ENCODE measurements at regions not wholly inside any gene's neighbourhood (a gene's known extent, or its start where the extent isn't known, plus 50 kb on each side); places are given as distances from the start of the nearest gene placed in this dataset.

DNA sequence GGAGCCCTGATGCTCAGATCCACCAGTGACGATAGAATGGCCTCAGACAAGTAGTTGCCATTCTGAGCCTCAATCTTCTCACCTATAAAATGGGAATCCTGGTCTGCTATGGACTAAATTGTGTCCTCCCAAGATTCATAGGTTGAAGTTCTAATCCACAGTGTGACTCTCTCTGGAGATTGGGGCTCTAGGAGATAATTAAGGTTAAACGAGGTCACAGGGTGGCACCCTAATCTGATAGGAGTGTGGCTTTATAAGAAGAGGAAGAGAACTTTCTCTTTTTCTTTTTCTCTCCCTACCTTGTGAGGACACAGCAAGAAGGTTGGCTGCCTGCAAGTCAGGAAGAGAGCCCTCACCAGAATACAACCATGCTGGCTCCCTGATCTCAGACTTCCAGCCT, 214.1 kb downstream of the KATNAL1 start:
- Histone ChIP-seq H3K27me3 (ENCODE audit: insufficient read depth, low read length) (no peaks in the 10 kb centered on the region), H3K27ac (ENCODE audit: low read depth, low read length) (no peak overlapping the region), H3K9ac (ENCODE audit: low read length) (no peak overlapping the region), H3K4me1 (ENCODE audit: insufficient read depth, low read length) (no peaks in the 10 kb centered on the region), H3K9me3 (ENCODE audit: insufficient read depth, low read depth, low read length) (no peaks in the 10 kb centered on the region), H3K36me3 (ENCODE audit: insufficient read depth, low read length) (no peaks in the 10 kb centered on the region), H3K79me2 (ENCODE audit: insufficient read depth, low read length) (no peaks in the 10 kb centered on the region), H4K20me1 (ENCODE audit: insufficient read depth, low read length) (no peaks in the 10 kb centered on the region), H3K4me3 (ENCODE audit: insufficient read depth, low read depth, low read length) (no peak overlapping the region), H2AFZ (ENCODE audit: low read depth, low read length) (no peak overlapping the region), H3K4me2 (ENCODE audit: low read length) (no peak overlapping the region)
- Mint-ChIP-seq H3K36me3 (ENCODE audit: low read depth, unreplicated experiment) (no peaks in the 10 kb centered on the region), H3K9me3 (ENCODE audit: unreplicated experiment) (peaks cover 8% of the 10 kb centered on the region), H3K27me3 (ENCODE audit: low read depth, unreplicated experiment) (peaks cover 20% of the 10 kb centered on the region), H3K27ac (ENCODE audit: unreplicated experiment) (no peak overlapping the region), H3K4me1 (ENCODE audit: low read depth, unreplicated experiment) (no peaks in the 10 kb centered on the region), H3K4me3 (ENCODE audit: unreplicated experiment) (no peak overlapping the region)
- FAIRE-seq: no peak
- no peak for DNase-seq (ENCODE audit: low read depth)
- TF ChIP-seq, protein P1, sequence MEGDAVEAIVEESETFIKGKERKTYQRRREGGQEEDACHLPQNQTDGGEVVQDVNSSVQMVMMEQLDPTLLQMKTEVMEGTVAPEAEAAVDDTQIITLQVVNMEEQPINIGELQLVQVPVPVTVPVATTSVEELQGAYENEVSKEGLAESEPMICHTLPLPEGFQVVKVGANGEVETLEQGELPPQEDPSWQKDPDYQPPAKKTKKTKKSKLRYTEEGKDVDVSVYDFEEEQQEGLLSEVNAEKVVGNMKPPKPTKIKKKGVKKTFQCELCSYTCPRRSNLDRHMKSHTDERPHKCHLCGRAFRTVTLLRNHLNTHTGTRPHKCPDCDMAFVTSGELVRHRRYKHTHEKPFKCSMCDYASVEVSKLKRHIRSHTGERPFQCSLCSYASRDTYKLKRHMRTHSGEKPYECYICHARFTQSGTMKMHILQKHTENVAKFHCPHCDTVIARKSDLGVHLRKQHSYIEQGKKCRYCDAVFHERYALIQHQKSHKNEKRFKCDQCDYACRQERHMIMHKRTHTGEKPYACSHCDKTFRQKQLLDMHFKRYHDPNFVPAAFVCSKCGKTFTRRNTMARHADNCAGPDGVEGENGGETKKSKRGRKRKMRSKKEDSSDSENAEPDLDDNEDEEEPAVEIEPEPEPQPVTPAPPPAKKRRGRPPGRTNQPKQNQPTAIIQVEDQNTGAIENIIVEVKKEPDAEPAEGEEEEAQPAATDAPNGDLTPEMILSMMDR (IDR thresholded peaks at IDR 0.05; ENCODE audit: insufficient read depth, low read depth, low read length): no peak
- no peak for TF ChIP-seq EZH2 (IDR thresholded peaks at IDR 0.05; ENCODE audit: insufficient read depth, low read length)

DNA sequence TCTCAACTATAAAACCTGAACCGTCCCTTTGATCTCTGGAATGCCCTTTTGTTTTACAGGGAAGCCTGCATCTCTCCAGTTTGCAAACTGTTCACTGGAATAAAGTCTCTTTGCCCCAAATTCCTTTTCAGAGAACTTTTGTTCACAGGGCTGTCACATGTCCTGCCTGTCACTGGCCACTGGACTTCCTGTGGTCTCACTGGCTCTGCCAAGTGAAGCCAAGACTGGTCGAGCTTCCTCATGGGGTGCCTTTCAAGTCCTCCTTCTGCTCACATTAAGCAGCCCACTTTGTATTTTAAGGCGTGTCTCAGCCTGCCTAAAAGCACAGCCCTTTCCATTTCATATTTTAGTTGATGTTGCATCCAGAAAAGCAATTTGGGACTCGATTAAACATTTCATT, 215.7 kb downstream of the KATNAL1 start:
- no peak overlapping the region for H3K4me3 Mint-ChIP-seq (ENCODE audit: unreplicated experiment)
- no peaks in the 10 kb centered on the region for H3K36me3 Mint-ChIP-seq (ENCODE audit: low read depth, unreplicated experiment)
- H4K20me1 ChIP-seq (ENCODE audit: insufficient read depth, low read length): no peaks in the 10 kb centered on the region
- H3K9me3 Mint-ChIP-seq (ENCODE audit: unreplicated experiment): peaks cover 9% of the 10 kb centered on the region
- H3K27me3 ChIP-seq (ENCODE audit: insufficient read depth, low read length): no peaks in the 10 kb centered on the region
- H3K27ac Mint-ChIP-seq (ENCODE audit: unreplicated experiment): no peak overlapping the region
- no peak overlapping the region for H2AFZ ChIP-seq (ENCODE audit: low read depth, low read length)
- no peaks in the 10 kb centered on the region for H3K4me1 Mint-ChIP-seq (ENCODE audit: low read depth, unreplicated experiment)
- H3K9me3 ChIP-seq (ENCODE audit: insufficient read depth, low read depth, low read length): no peaks in the 10 kb centered on the region
- H3K4me2 ChIP-seq (ENCODE audit: low read length): no peak overlapping the region
- H3K4me1 ChIP-seq (ENCODE audit: insufficient read depth, low read length): no peaks in the 10 kb centered on the region
- TF ChIP-seq, protein P1 (IDR thresholded peaks at IDR 0.05; ENCODE audit: insufficient read depth, low read depth, low read length): no peak
- no peak for TF ChIP-seq EZH2 (IDR thresholded peaks at IDR 0.05; ENCODE audit: insufficient read depth, low read length)
- no peaks in the 10 kb centered on the region for H3K79me2 ChIP-seq (ENCODE audit: insufficient read depth, low read length)
- H3K36me3 ChIP-seq (ENCODE audit: insufficient read depth, low read length): no peaks in the 10 kb centered on the region
- DNase-seq (ENCODE audit: low read depth) (no peak), FAIRE-seq (no peak)
- no peak overlapping the region for H3K9ac ChIP-seq (ENCODE audit: low read length)
- H3K4me3 ChIP-seq (ENCODE audit: insufficient read depth, low read depth, low read length): no peak overlapping the region
- H3K27ac ChIP-seq (ENCODE audit: low read depth, low read length): no peak overlapping the region
- H3K27me3 Mint-ChIP-seq (ENCODE audit: low read depth, unreplicated experiment): peaks cover 20% of the 10 kb centered on the region

GRCh38 chr13:30091035-30091434, 216.3 kb downstream of the KATNAL1 start:
- no peak for FAIRE-seq

More at GRCh38 chr13:30091035-30091434, 216.3 kb downstream of the KATNAL1 start:
- H3K27ac ChIP-seq (ENCODE audit: low read depth, low read length): no peak overlapping the region
- H3K4me3 ChIP-seq (ENCODE audit: insufficient read depth, low read depth, low read length): no peak overlapping the region
- no peak overlapping the region for H3K9ac ChIP-seq (ENCODE audit: low read length)
- peaks cover 6% of the 10 kb centered on the region for H3K9me3 Mint-ChIP-seq (ENCODE audit: unreplicated experiment)
- H3K9me3 ChIP-seq (ENCODE audit: insufficient read depth, low read depth, low read length): no peaks in the 10 kb centered on the region
- no peaks in the 10 kb centered on the region for H3K36me3 Mint-ChIP-seq (ENCODE audit: low read depth, unreplicated experiment)
- H3K4me1 ChIP-seq (ENCODE audit: insufficient read depth, low read length): no peaks in the 10 kb centered on the region
- H3K4me2 ChIP-seq (ENCODE audit: low read length): no peak overlapping the region
- no peaks in the 10 kb centered on the region for H3K27me3 ChIP-seq (ENCODE audit: insufficient read depth, low read length)
- H3K27me3 Mint-ChIP-seq (ENCODE audit: low read depth, unreplicated experiment): peaks cover 19% of the 10 kb centered on the region
- no peaks in the 10 kb centered on the region for H3K36me3 ChIP-seq (ENCODE audit: insufficient read depth, low read length)
- H4K20me1 ChIP-seq (ENCODE audit: insufficient read depth, low read length): no peaks in the 10 kb centered on the region
- no peak for DNase-seq (ENCODE audit: low read depth)
- H3K4me3 Mint-ChIP-seq (ENCODE audit: unreplicated experiment): no peak overlapping the region
- no peak overlapping the region for H3K27ac Mint-ChIP-seq (ENCODE audit: unreplicated experiment)
- TF ChIP-seq EZH2 (IDR thresholded peaks at IDR 0.05; ENCODE audit: insufficient read depth, low read length): no peak
- TF ChIP-seq, protein P1 (IDR thresholded peaks at IDR 0.05; ENCODE audit: insufficient read depth, low read depth, low read length): no peak
- no peaks in the 10 kb centered on the region for H3K79me2 ChIP-seq (ENCODE audit: insufficient read depth, low read length)
- H3K4me1 Mint-ChIP-seq (ENCODE audit: low read depth, unreplicated experiment): no peaks in the 10 kb centered on the region
- no peak overlapping the region for H2AFZ ChIP-seq (ENCODE audit: low read depth, low read length)

Data from astrocyte (in vitro differentiated cells and primary cell).